Colonic mucosa (tissue), 4 donors: ENCODE measurements at regions not wholly inside any gene's neighbourhood (a gene's known extent, or its start where the extent isn't known, plus 50 kb on each side); places are given as distances from the start of the nearest gene placed in this dataset.

Experiments
- DNase-seq: peaks from one replicate; pipeline ENCODE4 v3.0.0-alpha.2; 2020
- H3K27ac ChIP-seq: fragments of 200-600 bp; one replicate; pipeline ENCODE4 v1.8.0; 2021
- H3K27me3 ChIP-seq: fragments of 200-600 bp; one replicate; pipeline ENCODE4 v1.8.0; 2021
- H3K36me3 ChIP-seq: fragments of 200-600 bp; one replicate; pipeline ENCODE4 v1.8.0; 2021
- H3K4me1 ChIP-seq: fragments of 200-600 bp; one replicate; pipeline ENCODE4 v1.8.0; 2021; ENCODE audit warnings: mild to moderate bottlenecking
- H3K4me3 ChIP-seq: fragments of 200-600 bp; one replicate; pipeline ENCODE4 v1.8.0; 2021
- H3K9ac ChIP-seq, 2 donors: one replicate each; pipeline ENCODE4 v1.7.0; 2013; ENCODE audit warnings: control low read depth in 2 of 2, low read depth in 2 of 2, low read length in 2 of 2
- H3K9me3 ChIP-seq: fragments of 200-600 bp; one replicate; pipeline ENCODE4 v1.8.0; 2021
- intact Hi-C: fragments of 100-400 bp; cut with DNase I; formaldehyde crosslinking; loops from one replicate; pipeline ENCODE4 v1.14.1; 2022
- TF ChIP-seq, protein P1 (sequence below): fragments of 200-600 bp; IDR thresholded peaks from one replicate; pipeline ENCODE4 v1.8.0; 2022; ENCODE audit warnings: antibody characterized with exemption, mild to moderate bottlenecking
- donor health status: healthy.
- donor health status: DM: no; HTN: no; CAD: no.
- donor health status: DM: no; HTN: no; CAD: no.

DNA sequence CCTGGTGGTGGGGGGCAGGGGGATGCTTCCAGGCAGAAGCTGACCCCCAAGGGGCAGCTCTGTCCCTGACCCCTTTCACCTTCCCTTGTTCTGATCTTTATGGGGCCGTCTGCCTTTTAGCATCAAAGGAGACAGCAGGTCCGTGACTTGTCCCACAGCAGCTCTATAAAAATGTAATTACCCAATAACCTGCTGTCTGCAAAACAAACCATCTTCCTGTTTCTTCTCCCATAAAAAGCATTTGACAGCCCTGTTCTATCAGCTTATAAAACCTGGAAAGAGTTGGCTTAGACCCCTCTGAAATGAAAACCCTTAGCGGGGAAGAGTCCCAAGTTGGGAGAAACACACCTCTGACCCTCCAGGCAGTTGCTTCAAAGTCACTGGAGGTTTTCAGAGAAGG lies 416.9 kb downstream of the MED13L start:
- intact Hi-C loops, result no loop called here

DNA sequence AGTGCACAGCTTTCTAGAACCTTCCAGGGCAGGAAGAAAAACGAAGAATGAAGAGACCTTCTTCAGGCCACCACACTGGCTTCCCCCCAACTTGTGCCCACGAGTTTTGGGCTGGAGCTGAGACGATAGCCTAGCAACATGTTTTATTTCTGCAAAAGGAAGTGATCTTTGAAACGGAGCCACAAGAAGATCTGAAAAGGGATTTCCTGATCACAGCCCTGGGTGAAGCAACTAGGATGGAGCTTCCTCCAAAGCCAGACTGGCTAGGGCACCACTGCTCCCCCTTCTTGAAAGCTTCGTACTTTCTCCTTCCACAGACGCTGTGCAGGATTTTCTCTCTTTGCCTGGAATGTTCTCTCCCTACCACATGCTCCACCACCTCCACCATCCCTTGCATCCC lies 418.3 kb downstream of the MED13L start:
- Histone ChIP-seq H3K4me1 (no peaks in the 10 kb centered on the region), H3K36me3 (no peaks in the 10 kb centered on the region), H3K27me3 (no peaks in the 10 kb centered on the region), H3K4me3 (no peak overlapping the region), H3K9ac (no peak overlapping the region), H3K9me3 (no peaks in the 10 kb centered on the region), H3K27ac (no peak overlapping the region)
- intact Hi-C loops, result no loop called here
- no peak for DNase-seq
- TF ChIP-seq, protein P1, sequence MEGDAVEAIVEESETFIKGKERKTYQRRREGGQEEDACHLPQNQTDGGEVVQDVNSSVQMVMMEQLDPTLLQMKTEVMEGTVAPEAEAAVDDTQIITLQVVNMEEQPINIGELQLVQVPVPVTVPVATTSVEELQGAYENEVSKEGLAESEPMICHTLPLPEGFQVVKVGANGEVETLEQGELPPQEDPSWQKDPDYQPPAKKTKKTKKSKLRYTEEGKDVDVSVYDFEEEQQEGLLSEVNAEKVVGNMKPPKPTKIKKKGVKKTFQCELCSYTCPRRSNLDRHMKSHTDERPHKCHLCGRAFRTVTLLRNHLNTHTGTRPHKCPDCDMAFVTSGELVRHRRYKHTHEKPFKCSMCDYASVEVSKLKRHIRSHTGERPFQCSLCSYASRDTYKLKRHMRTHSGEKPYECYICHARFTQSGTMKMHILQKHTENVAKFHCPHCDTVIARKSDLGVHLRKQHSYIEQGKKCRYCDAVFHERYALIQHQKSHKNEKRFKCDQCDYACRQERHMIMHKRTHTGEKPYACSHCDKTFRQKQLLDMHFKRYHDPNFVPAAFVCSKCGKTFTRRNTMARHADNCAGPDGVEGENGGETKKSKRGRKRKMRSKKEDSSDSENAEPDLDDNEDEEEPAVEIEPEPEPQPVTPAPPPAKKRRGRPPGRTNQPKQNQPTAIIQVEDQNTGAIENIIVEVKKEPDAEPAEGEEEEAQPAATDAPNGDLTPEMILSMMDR, result no peak

More for the DNA sequence above, 416.9 kb downstream of the MED13L start:
- no peaks in the 10 kb centered on the region for H3K36me3 ChIP-seq
- no peaks in the 10 kb centered on the region for H3K27me3 ChIP-seq
- no peak overlapping the region for H3K9ac ChIP-seq
- no peaks in the 10 kb centered on the region for H3K4me1 ChIP-seq
- TF ChIP-seq, protein P1, result no peak
- no peaks in the 10 kb centered on the region for H3K9me3 ChIP-seq
- H3K27ac ChIP-seq, result no peak overlapping the region
- no peak overlapping the region for H3K4me3 ChIP-seq
- DNase-seq, result no peak

DNA sequence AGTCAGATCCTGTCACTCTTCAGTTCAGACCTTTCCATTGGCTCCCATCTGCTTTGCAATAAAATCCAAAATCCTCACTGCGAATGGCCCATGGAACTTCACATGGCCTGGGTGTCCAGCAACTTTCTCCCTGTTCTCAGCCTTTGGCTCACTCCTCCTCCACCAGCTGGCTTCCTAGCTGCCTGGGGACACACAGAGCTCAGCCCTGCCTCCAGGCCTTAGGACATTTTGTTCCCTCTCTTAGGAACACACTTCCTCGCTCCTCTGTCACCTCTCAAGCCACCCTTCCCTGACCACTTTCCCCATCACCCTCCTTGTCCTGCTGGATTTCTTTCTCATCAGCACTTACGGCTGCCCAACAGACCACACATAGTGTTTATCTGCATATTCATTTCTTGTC lies 419.6 kb downstream of the MED13L start:
- no peak overlapping the region for H3K4me3 ChIP-seq
- intact Hi-C loops, result no loop called here

DNA sequence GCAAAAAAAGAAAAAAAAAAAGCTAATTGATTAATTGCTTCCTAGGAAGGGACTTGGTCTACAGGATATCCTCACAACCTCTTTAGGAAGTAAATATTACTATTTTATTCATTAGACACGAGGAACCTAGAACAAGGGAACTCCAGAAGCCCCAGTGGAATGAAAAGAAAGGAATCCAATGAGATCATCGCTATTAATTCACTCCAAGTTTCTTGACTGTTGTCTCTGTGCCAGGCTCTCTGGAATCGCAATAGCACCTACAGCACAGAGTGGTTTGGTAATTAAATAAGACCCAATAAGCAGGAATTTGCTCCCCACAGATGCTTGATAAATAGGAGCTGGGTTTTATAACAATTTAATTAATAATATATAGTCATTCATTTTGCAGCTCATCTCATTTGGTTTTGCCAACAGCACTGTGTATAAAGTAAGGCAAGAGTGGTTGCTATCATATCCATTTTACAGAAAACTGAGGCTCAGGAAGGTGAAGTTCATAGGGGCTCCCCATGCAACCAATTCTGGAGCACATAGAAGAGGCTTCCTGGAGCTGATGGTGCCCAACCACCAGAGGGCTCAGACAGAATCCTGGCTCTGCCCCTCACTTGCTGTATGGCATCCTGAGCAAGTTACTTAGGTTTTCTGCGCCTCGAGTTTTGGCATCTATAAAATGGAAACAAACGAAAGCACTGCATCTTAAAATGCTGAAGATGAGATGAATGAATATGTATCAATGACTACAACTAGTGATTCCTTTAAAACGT lies 420.2 kb downstream of the MED13L start:
- H3K9me3 ChIP-seq, result no peaks in the 10 kb centered on the region
- no peaks in the 10 kb centered on the region for H3K36me3 ChIP-seq
- no peak overlapping the region for H3K9ac ChIP-seq
- intact Hi-C loops, result no loop called here
- TF ChIP-seq, protein P1, result no peak
- no peak overlapping the region for H3K27ac ChIP-seq
- no peaks in the 10 kb centered on the region for H3K4me1 ChIP-seq
- no peak overlapping the region for H3K4me3 ChIP-seq
- no peaks in the 10 kb centered on the region for H3K27me3 ChIP-seq
- DNase-seq, result no peak

More for the DNA sequence above, 419.6 kb downstream of the MED13L start:
- no peaks in the 10 kb centered on the region for H3K9me3 ChIP-seq
- no peaks in the 10 kb centered on the region for H3K27me3 ChIP-seq
- H3K4me1 ChIP-seq, result no peaks in the 10 kb centered on the region
- H3K36me3 ChIP-seq, result no peaks in the 10 kb centered on the region
- no peak overlapping the region for H3K27ac ChIP-seq
- TF ChIP-seq, protein P1, result no peak
- H3K9ac ChIP-seq, result no peak overlapping the region
- no peak for DNase-seq

DNA sequence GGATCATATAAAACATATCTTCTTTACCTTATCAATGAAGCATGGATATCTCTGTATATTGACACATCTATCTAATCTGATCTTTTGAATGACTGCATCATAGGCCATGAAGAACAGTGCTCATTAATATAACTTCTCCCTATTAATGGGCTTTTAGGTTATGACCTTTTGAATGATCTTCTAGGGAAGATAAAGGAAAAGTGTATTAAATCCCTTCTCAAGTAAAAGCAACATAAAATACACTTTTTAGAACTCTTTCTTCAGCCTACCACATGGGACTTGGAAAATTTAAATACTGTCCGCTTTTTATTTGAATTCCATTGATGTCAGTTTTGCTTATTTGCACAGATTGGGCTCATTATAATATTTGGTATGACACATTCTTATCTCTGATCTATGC lies 425.4 kb downstream of the MED13L start:
- no peak for DNase-seq
- Histone ChIP-seq H3K4me3 (no peak overlapping the region), H3K27me3 (no peaks in the 10 kb centered on the region), H3K27ac (no peak overlapping the region), H3K4me1 (no peaks in the 10 kb centered on the region), H3K9me3 (no peaks in the 10 kb centered on the region), H3K36me3 (no peaks in the 10 kb centered on the region), H3K9ac (no peak overlapping the region)
- TF ChIP-seq, protein P1, result no peak
- intact Hi-C loops, result no loop called here
